Astrocyte (in vitro differentiated cells and primary cell): ENCODE measurements at regions not wholly inside any gene's neighbourhood (a gene's known extent, or its start where the extent isn't known, plus 50 kb on each side); places are given as distances from the start of the nearest gene placed in this dataset.
"Not testable (repeated sequence)": the region's sequence is repeated elsewhere in the genome, so short reads cannot be mapped to it uniquely, and the experiment has no call there.

Source experiments
- EZH2 ChIP-seq: IDR thresholded peaks from 2 replicates; pipeline ENCODE4 v1.6.1; 2012; ENCODE audit warnings: mild to moderate bottlenecking, low read length, inconsistent platforms; ENCODE audit not compliant: insufficient read depth
- TF ChIP-seq, protein P1 (sequence below): IDR thresholded peaks from 2 replicates; pipeline ENCODE4 v1.5.1; 2011; ENCODE audit warnings: low read depth, mild to moderate bottlenecking, inconsistent platforms, low read length, moderate library complexity; ENCODE audit not compliant: insufficient read depth

DNA sequence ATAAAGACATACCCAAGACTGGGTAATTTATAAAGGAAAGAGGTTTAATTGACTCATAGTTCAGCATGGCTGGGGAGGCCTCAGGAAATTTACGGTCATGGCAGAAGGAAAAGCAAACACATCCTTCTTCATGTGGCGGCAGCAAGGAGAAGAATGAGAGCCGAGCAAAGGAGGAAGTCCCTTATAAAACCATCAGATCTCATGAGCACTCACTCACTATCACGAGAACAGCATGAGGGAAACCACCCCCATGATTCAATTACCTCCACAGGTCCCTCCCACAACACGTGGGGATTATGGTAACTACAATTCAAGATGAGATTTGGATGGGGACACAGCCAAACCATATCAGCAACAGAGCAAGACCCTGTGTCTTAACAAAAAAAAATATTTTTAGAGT is 98.8 kb upstream of the UBAC2 start:
- TF ChIP-seq, protein P1, sequence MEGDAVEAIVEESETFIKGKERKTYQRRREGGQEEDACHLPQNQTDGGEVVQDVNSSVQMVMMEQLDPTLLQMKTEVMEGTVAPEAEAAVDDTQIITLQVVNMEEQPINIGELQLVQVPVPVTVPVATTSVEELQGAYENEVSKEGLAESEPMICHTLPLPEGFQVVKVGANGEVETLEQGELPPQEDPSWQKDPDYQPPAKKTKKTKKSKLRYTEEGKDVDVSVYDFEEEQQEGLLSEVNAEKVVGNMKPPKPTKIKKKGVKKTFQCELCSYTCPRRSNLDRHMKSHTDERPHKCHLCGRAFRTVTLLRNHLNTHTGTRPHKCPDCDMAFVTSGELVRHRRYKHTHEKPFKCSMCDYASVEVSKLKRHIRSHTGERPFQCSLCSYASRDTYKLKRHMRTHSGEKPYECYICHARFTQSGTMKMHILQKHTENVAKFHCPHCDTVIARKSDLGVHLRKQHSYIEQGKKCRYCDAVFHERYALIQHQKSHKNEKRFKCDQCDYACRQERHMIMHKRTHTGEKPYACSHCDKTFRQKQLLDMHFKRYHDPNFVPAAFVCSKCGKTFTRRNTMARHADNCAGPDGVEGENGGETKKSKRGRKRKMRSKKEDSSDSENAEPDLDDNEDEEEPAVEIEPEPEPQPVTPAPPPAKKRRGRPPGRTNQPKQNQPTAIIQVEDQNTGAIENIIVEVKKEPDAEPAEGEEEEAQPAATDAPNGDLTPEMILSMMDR, result not testable (repeated sequence)
- not testable (repeated sequence) for TF ChIP-seq EZH2
